ENCODE measurements at regions not wholly inside any gene's neighbourhood (a gene's known extent, or its start where the extent isn't known, plus 50 kb on each side); places are given as distances from the start of the nearest gene placed in this dataset.

- ATAC-seq = no peak
- TF ChIP-seq ESRRG (CRISPR knock-in tag; IDR thresholded peaks at IDR 0.05) (no peak), ZNF8 (CRISPR knock-in tag; IDR thresholded peaks at IDR 0.05) (no peak), ZNF70 (CRISPR knock-in tag; IDR thresholded peaks at IDR 0.05) (no peak), ARNTL (CRISPR knock-in tag; IDR thresholded peaks at IDR 0.05; ENCODE audit: borderline replicate concordance, low read depth) (no peak), TCF4 (CRISPR knock-in tag; IDR thresholded peaks at IDR 0.05; ENCODE audit: borderline replicate concordance) (no peak), RARB (CRISPR knock-in tag; IDR thresholded peaks at IDR 0.05) (no peak), SNAI2 (CRISPR knock-in tag; IDR thresholded peaks at IDR 0.05) (no peak), ZNF565 (CRISPR knock-in tag; conservative IDR thresholded peaks at IDR 0.05; ENCODE audit: low read depth) (no peak), OSR1 (CRISPR knock-in tag; IDR thresholded peaks at IDR 0.05) (no peak), TSHZ2 (CRISPR knock-in tag; IDR thresholded peaks at IDR 0.05) (no peak), PATZ1 (CRISPR knock-in tag; IDR thresholded peaks at IDR 0.05; ENCODE audit: borderline replicate concordance) (no peak), TOX (CRISPR knock-in tag; IDR thresholded peaks at IDR 0.05; ENCODE audit: borderline replicate concordance) (no peak), ZFP30 (CRISPR knock-in tag; IDR thresholded peaks at IDR 0.05) (no peak), PPARA (CRISPR knock-in tag; IDR thresholded peaks at IDR 0.05; ENCODE audit: borderline replicate concordance) (no peak), CSDC2 (CRISPR knock-in tag; IDR thresholded peaks at IDR 0.05) (no peak), ZFP3 (CRISPR knock-in tag; IDR thresholded peaks at IDR 0.05) (no peak), CREB5 (CRISPR knock-in tag; IDR thresholded peaks at IDR 0.05; ENCODE audit: low read depth) (no peak), ISL1 (CRISPR knock-in tag; IDR thresholded peaks at IDR 0.05) (no peak)
- TF ChIP-seq, protein P1, sequence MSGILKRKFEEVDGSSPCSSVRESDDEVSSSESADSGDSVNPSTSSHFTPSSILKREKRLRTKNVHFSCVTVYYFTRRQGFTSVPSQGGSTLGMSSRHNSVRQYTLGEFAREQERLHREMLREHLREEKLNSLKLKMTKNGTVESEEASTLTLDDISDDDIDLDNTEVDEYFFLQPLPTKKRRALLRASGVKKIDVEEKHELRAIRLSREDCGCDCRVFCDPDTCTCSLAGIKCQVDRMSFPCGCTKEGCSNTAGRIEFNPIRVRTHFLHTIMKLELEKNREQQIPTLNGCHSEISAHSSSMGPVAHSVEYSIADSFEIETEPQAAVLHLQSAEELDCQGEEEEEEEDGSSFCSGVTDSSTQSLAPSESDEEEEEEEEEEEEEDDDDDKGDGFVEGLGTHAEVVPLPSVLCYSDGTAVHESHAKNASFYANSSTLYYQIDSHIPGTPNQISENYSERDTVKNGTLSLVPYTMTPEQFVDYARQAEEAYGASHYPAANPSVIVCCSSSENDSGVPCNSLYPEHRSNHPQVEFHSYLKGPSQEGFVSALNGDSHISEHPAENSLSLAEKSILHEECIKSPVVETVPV (CRISPR knock-in tag; IDR thresholded peaks at IDR 0.05) = no peak
Observed at GRCh38 chr6:163790266-163790840, 375.8 kb downstream of the QKI start.

- no peak for TF ChIP-seq CREB5 (CRISPR knock-in tag; IDR thresholded peaks at IDR 0.05; ENCODE audit: low read depth)
- TF ChIP-seq POU6F1 (CRISPR knock-in tag; IDR thresholded peaks at IDR 0.05; ENCODE audit: borderline replicate concordance, low read depth) = no peak
- TF ChIP-seq ZNF70 (CRISPR knock-in tag; IDR thresholded peaks at IDR 0.05) = no peak
- no peak for TF ChIP-seq ISL1 (CRISPR knock-in tag; IDR thresholded peaks at IDR 0.05)
- TF ChIP-seq TOX (CRISPR knock-in tag; IDR thresholded peaks at IDR 0.05; ENCODE audit: borderline replicate concordance) = no peak
- no peak for TF ChIP-seq ZC3H10 (CRISPR knock-in tag; IDR thresholded peaks at IDR 0.05)
- no peak for TF ChIP-seq ZFP30 (CRISPR knock-in tag; IDR thresholded peaks at IDR 0.05)
- no peak for TF ChIP-seq PPARA (CRISPR knock-in tag; IDR thresholded peaks at IDR 0.05; ENCODE audit: borderline replicate concordance)
- no peak for TF ChIP-seq ZFP3 (CRISPR knock-in tag; IDR thresholded peaks at IDR 0.05)
- TF ChIP-seq, protein P1 (CRISPR knock-in tag; IDR thresholded peaks at IDR 0.05) = no peak
- TF ChIP-seq TSHZ2 (CRISPR knock-in tag; IDR thresholded peaks at IDR 0.05) = no peak
- no peak for TF ChIP-seq SNAI2 (CRISPR knock-in tag; IDR thresholded peaks at IDR 0.05)
- no peak for TF ChIP-seq TCF4 (CRISPR knock-in tag; IDR thresholded peaks at IDR 0.05; ENCODE audit: borderline replicate concordance)
- no peak for TF ChIP-seq GLIS3 (CRISPR knock-in tag; IDR thresholded peaks at IDR 0.05)
- TF ChIP-seq OSR1 (CRISPR knock-in tag; IDR thresholded peaks at IDR 0.05) = no peak
- TF ChIP-seq RARB (CRISPR knock-in tag; IDR thresholded peaks at IDR 0.05) = no peak
- no peak for TF ChIP-seq BACH2 (CRISPR knock-in tag; IDR thresholded peaks at IDR 0.05; ENCODE audit: borderline replicate concordance)
- ATAC-seq = no peak
Observed at GRCh38 chr6:163789199-163789810, 374.8 kb downstream of the QKI start.

Measured in SK-N-SH treated with all-trans-retinoic acid at 6 μM for 48 hours (cell line).